Colonic mucosa (tissue), 4 donors: ENCODE measurements at regions not wholly inside any gene's neighbourhood (a gene's known extent, or its start where the extent isn't known, plus 50 kb on each side); places are given as distances from the start of the nearest gene placed in this dataset.

Experiments used
- DNase-seq: peaks from one replicate; pipeline ENCODE4 v3.0.0-alpha.2; 2020
- H3K27ac ChIP-seq: fragments of 200-600 bp; one replicate; pipeline ENCODE4 v1.8.0; 2021
- H3K27me3 ChIP-seq: fragments of 200-600 bp; one replicate; pipeline ENCODE4 v1.8.0; 2021
- H3K36me3 ChIP-seq: fragments of 200-600 bp; one replicate; pipeline ENCODE4 v1.8.0; 2021
- H3K4me1 ChIP-seq: fragments of 200-600 bp; one replicate; pipeline ENCODE4 v1.8.0; 2021; ENCODE audit warnings: mild to moderate bottlenecking
- H3K4me3 ChIP-seq: fragments of 200-600 bp; one replicate; pipeline ENCODE4 v1.8.0; 2021
- H3K9ac ChIP-seq, 2 donors: one replicate each; pipeline ENCODE4 v1.7.0; 2013; ENCODE audit warnings: control low read depth in 2 of 2, low read depth in 2 of 2, low read length in 2 of 2
- H3K9me3 ChIP-seq: fragments of 200-600 bp; one replicate; pipeline ENCODE4 v1.8.0; 2021
- CTCF ChIP-seq: fragments of 200-600 bp; IDR thresholded peaks from one replicate; pipeline ENCODE4 v1.8.0; 2022; ENCODE audit warnings: antibody characterized with exemption, mild to moderate bottlenecking
- intact Hi-C: fragments of 100-400 bp; cut with DNase I; formaldehyde crosslinking; loops from one replicate; pipeline ENCODE4 v1.14.1; 2022
- donor health status: healthy.
- donor health status: DM: no; HTN: no; CAD: no.
- donor health status: DM: no; HTN: no; CAD: no.

GRCh38 chr1:59075021-59075420 lies 221.9 kb upstream of the FGGY start:
- H3K9me3 ChIP-seq: no peaks in the 10 kb centered on the region
- H3K36me3 ChIP-seq: no peaks in the 10 kb centered on the region
- no peaks in the 10 kb centered on the region for H3K4me1 ChIP-seq
- no peaks in the 10 kb centered on the region for H3K27me3 ChIP-seq
- H3K4me3 ChIP-seq: no peak overlapping the region
- intact Hi-C loops: no loop called here
- no peak overlapping the region for H3K9ac ChIP-seq
- TF ChIP-seq CTCF: no peak
- DNase-seq: no peak
- H3K27ac ChIP-seq: no peak overlapping the region

- no peak for DNase-seq
- Histone ChIP-seq H3K27ac (no peak overlapping the region), H3K9me3 (no peaks in the 10 kb centered on the region), H3K27me3 (no peaks in the 10 kb centered on the region), H3K9ac (no peak overlapping the region), H3K4me1 (no peaks in the 10 kb centered on the region), H3K4me3 (no peak overlapping the region), H3K36me3 (no peaks in the 10 kb centered on the region)
- TF ChIP-seq CTCF: no peak
- intact Hi-C loops: no loop called here
Observed at GRCh38 chr1:59076612-59077011, 220.3 kb upstream of the FGGY start.

GRCh38 chr1:59077466-59078069 lies 219.3 kb upstream of the FGGY start:
- Histone ChIP-seq H3K27ac (no peak overlapping the region), H3K27me3 (no peaks in the 10 kb centered on the region)

GRCh38 chr1:59078070-59078800 lies 218.7 kb upstream of the FGGY start:
- intact Hi-C loops: no loop called here

More at GRCh38 chr1:59077466-59078069, 219.3 kb upstream of the FGGY start:
- Histone ChIP-seq H3K9me3 (no peaks in the 10 kb centered on the region), H3K36me3 (no peaks in the 10 kb centered on the region), H3K9ac (no peak overlapping the region), H3K4me3 (no peak overlapping the region), H3K4me1 (no peaks in the 10 kb centered on the region)
- no peak for TF ChIP-seq CTCF
- intact Hi-C loops: no loop called here
- no peak for DNase-seq

GRCh38 chr1:59078866-59079265 lies 218.0 kb upstream of the FGGY start:
- no peaks in the 10 kb centered on the region for H3K36me3 ChIP-seq
- H3K27me3 ChIP-seq: no peaks in the 10 kb centered on the region
- H3K9me3 ChIP-seq: no peaks in the 10 kb centered on the region
- H3K4me3 ChIP-seq: no peak overlapping the region
- no peak overlapping the region for H3K27ac ChIP-seq
- no peak for TF ChIP-seq CTCF
- intact Hi-C loops: no loop called here
- no peaks in the 10 kb centered on the region for H3K4me1 ChIP-seq
- DNase-seq: no peak
- H3K9ac ChIP-seq: no peak overlapping the region

More at GRCh38 chr1:59078070-59078800, 218.7 kb upstream of the FGGY start:
- no peak overlapping the region for H3K9ac ChIP-seq
- no peak for DNase-seq
- no peaks in the 10 kb centered on the region for H3K27me3 ChIP-seq
- H3K9me3 ChIP-seq: no peaks in the 10 kb centered on the region
- H3K36me3 ChIP-seq: no peaks in the 10 kb centered on the region
- H3K27ac ChIP-seq: no peak overlapping the region
- H3K4me3 ChIP-seq: no peak overlapping the region
- no peak for TF ChIP-seq CTCF
- H3K4me1 ChIP-seq: no peaks in the 10 kb centered on the region
